ENCODE measurements at regions not wholly inside any gene's neighbourhood (a gene's known extent, or its start where the extent isn't known, plus 50 kb on each side); places are given as distances from the start of the nearest gene placed in this dataset.

GRCh38 chr9:27848315-27848714 is 275.0 kb upstream of the C9orf72 start:
- no peak for DNase-seq (ENCODE audit: low spot score)
- intact Hi-C loops (cut with DNase I) = no loop called here

GRCh38 chr9:27851858-27852257 is 278.6 kb upstream of the C9orf72 start:
- intact Hi-C loops (cut with DNase I) = loop anchor here in 1 of 2 donors (1.0 kb wide), 1 partner anchor 17 kb away; no protein-coding TSS in a partner anchor
- DNase-seq (ENCODE audit: low spot score) = no peak

- intact Hi-C loops (cut with DNase I) = no loop called here
Measured at GRCh38 chr9:27853529-27853928, 280.2 kb upstream of the C9orf72 start.

GRCh38 chr9:27856054-27856453 is 282.8 kb upstream of the C9orf72 start:
- no peak for DNase-seq (ENCODE audit: low spot score)
- intact Hi-C loops (cut with DNase I) = no loop called here

More at GRCh38 chr9:27853529-27853928, 280.2 kb upstream of the C9orf72 start:
- no peak for DNase-seq (ENCODE audit: low spot score)

GRCh38 chr9:27856748-27857147 is 283.5 kb upstream of the C9orf72 start:
- DNase-seq (ENCODE audit: low spot score) = no peak
- intact Hi-C loops (cut with DNase I) = no loop called here

GRCh38 chr9:27861887-27862286 is 288.6 kb upstream of the C9orf72 start:
- intact Hi-C loops (cut with DNase I) = no loop called here
- no peak for DNase-seq (ENCODE audit: low spot score)

- intact Hi-C loops (cut with DNase I) = no loop called here
- no peak for DNase-seq (ENCODE audit: low spot score)
Measured at GRCh38 chr9:27864644-27865438, 291.6 kb upstream of the C9orf72 start.

- DNase-seq (ENCODE audit: low spot score) = no peak
- intact Hi-C loops (cut with DNase I) = no loop called here
Measured at GRCh38 chr9:27866741-27867140, 293.5 kb upstream of the C9orf72 start.

- intact Hi-C loops (cut with DNase I) = no loop called here
- DNase-seq (ENCODE audit: low spot score) = no peak
Measured at GRCh38 chr9:27870404-27870803, 297.1 kb upstream of the C9orf72 start.

- DNase-seq (ENCODE audit: low spot score) = no peak
- intact Hi-C loops (cut with DNase I) = no loop called here
Measured at GRCh38 chr9:27880156-27880555, 306.9 kb upstream of the C9orf72 start.

- DNase-seq (ENCODE audit: low spot score) = no peak
- intact Hi-C loops (cut with DNase I) = no loop called here
Measured at GRCh38 chr9:27880635-27881034, 307.4 kb upstream of the C9orf72 start.

- intact Hi-C loops (cut with DNase I) = no loop called here
- DNase-seq (ENCODE audit: low spot score) = no peak
Measured at GRCh38 chr9:27888661-27889295, 315.5 kb upstream of the C9orf72 start.

GRCh38 chr9:27924502-27924901 is 351.2 kb upstream of the C9orf72 start:
- intact Hi-C loops (cut with DNase I) = no loop called here
- DNase-seq (ENCODE audit: low spot score) = no peak

GRCh38 chr9:27925815-27926214 is 352.5 kb upstream of the C9orf72 start:
- intact Hi-C loops (cut with DNase I) = no loop called here
- no peak for DNase-seq (ENCODE audit: low spot score)

- intact Hi-C loops (cut with DNase I) = no loop called here
Measured at GRCh38 chr9:27929841-27930240, 356.6 kb upstream of the C9orf72 start.

GRCh38 chr9:27933210-27934025 is 360.1 kb upstream of the C9orf72 start:
- no peak for DNase-seq (ENCODE audit: low spot score)
- intact Hi-C loops (cut with DNase I) = no loop called here

More at GRCh38 chr9:27929841-27930240, 356.6 kb upstream of the C9orf72 start:
- DNase-seq (ENCODE audit: low spot score) = no peak

GRCh38 chr9:27934471-27934870 is 361.2 kb upstream of the C9orf72 start:
- no peak for DNase-seq (ENCODE audit: low spot score)
- intact Hi-C loops (cut with DNase I) = no loop called here

GRCh38 chr9:27939186-27939585 is 365.9 kb upstream of the C9orf72 start:
- intact Hi-C loops (cut with DNase I) = no loop called here

GRCh38 chr9:27940535-27940934 is 367.3 kb upstream of the C9orf72 start:
- intact Hi-C loops (cut with DNase I) = no loop called here
- DNase-seq (ENCODE audit: low spot score) = no peak

More at GRCh38 chr9:27939186-27939585, 365.9 kb upstream of the C9orf72 start:
- DNase-seq (ENCODE audit: low spot score) = no peak

- intact Hi-C loops (cut with DNase I) = no loop called here
- DNase-seq (ENCODE audit: low spot score) = no peak
Measured at GRCh38 chr9:27943501-27943900, 370.2 kb upstream of the C9orf72 start.

Measured in posterior vena cava (tissue), 2 donors.